ENCODE measurements at regions not wholly inside any gene's neighbourhood (a gene's known extent, or its start where the extent isn't known, plus 50 kb on each side); places are given as distances from the start of the nearest gene placed in this dataset.

- H4K91ac ChIP-seq (ENCODE audit: low read length) = no peak overlapping the region
- WGBS = 56% methylated on average over 8 of the region's 9 CpGs
- H3K4me1 ChIP-seq (ENCODE audit: control insufficient read depth, insufficient read depth, low read depth, low read length) = peaks cover 4% of the 10 kb centered on the region
- no peak overlapping the region for H2AK5ac ChIP-seq (ENCODE audit: low read length, severe bottlenecking)
- H2AFZ ChIP-seq (ENCODE audit: low read depth, low read length) = no peak overlapping the region
- no peak overlapping the region for H2BK5ac ChIP-seq (ENCODE audit: low read depth, low read length, poor library complexity, severe bottlenecking)
- H3K4me2 ChIP-seq (ENCODE audit: low read length, poor library complexity, severe bottlenecking) = no peak overlapping the region
- no peak overlapping the region for H3K23ac ChIP-seq (ENCODE audit: low read length in 2 of 2)
- no peak overlapping the region for H3K9ac ChIP-seq (ENCODE audit: low read length)
- no peak overlapping the region for H3K14ac ChIP-seq (ENCODE audit: low read length in 2 of 2)
- H3K4ac ChIP-seq (ENCODE audit: low read depth in 1 of 2, low read length in 2 of 2) = no peak overlapping the region
- no peak overlapping the region for H2BK15ac ChIP-seq (ENCODE audit: low read depth, poor library complexity, severe bottlenecking)
- no peaks in the 10 kb centered on the region for H3K79me1 ChIP-seq (replicated peaks; ENCODE audit: low read length, poor library complexity, severe bottlenecking)
- H3K9me3 ChIP-seq (ENCODE audit: control insufficient read depth, low read length) = no peaks in the 10 kb centered on the region
- no peak overlapping the region for H3K18ac ChIP-seq (ENCODE audit: low read depth in 1 of 2, low read length in 2 of 2)
- H2BK120ac ChIP-seq (ENCODE audit: low read depth, low read length) = no peak overlapping the region
- H3K4me3 ChIP-seq (ENCODE audit: insufficient read depth in 1 of 2, low read depth in 1 of 2, low read length in 2 of 2) = no peak overlapping the region
- H3K36me3 ChIP-seq (ENCODE audit: control insufficient read depth in 1 of 2, insufficient read depth in 2 of 2, low read depth in 1 of 2, low read length in 2 of 2) = no peaks in the 10 kb centered on the region
- peaks cover 0 to 6% of the 10 kb centered on the region in 2 experiments for H3K27me3 ChIP-seq (ENCODE audit: control insufficient read depth in 1 of 2, insufficient read depth in 1 of 2, low read length in 2 of 2)
- no peak overlapping the region for H2BK12ac ChIP-seq (ENCODE audit: low read length in 2 of 2)
- H3K27ac ChIP-seq (ENCODE audit: low read length, poor library complexity, severe bottlenecking) = no peak overlapping the region
- no peak for DNase-seq
- no peak overlapping the region for H4K8ac ChIP-seq (ENCODE audit: low read length)
These were observed 407.0 kb upstream of the RGMA start for GRCh38 chr15:93495799-93496637.

GRCh38 chr15:93493172-93493571 lies 404.2 kb upstream of the RGMA start:
- H4K91ac ChIP-seq (ENCODE audit: low read length) = no peak overlapping the region
- H3K79me1 ChIP-seq (replicated peaks; ENCODE audit: low read length, poor library complexity, severe bottlenecking) = no peaks in the 10 kb centered on the region
- H3K14ac ChIP-seq (ENCODE audit: low read length in 2 of 2) = no peak overlapping the region
- no peak overlapping the region for H4K8ac ChIP-seq (ENCODE audit: low read length)
- H3K27me3 ChIP-seq (ENCODE audit: control insufficient read depth in 1 of 2, insufficient read depth in 1 of 2, low read length in 2 of 2) = peaks cover 0 to 13% of the 10 kb centered on the region in 2 experiments
- H3K4me3 ChIP-seq (ENCODE audit: insufficient read depth in 1 of 2, low read depth in 1 of 2, low read length in 2 of 2) = no peak overlapping the region
- no peak overlapping the region for H3K18ac ChIP-seq (ENCODE audit: low read depth in 1 of 2, low read length in 2 of 2)
- no peak overlapping the region for H2BK12ac ChIP-seq (ENCODE audit: low read length in 2 of 2)
- no peak overlapping the region for H2BK15ac ChIP-seq (ENCODE audit: low read depth, poor library complexity, severe bottlenecking)
- 74% methylated on average over 4 of the region's 4 CpGs for WGBS
- H3K9me3 ChIP-seq (ENCODE audit: control insufficient read depth, low read length) = no peaks in the 10 kb centered on the region
- H2AFZ ChIP-seq (ENCODE audit: low read depth, low read length) = no peak overlapping the region
- no peaks in the 10 kb centered on the region for H3K36me3 ChIP-seq (ENCODE audit: control insufficient read depth in 1 of 2, insufficient read depth in 2 of 2, low read depth in 1 of 2, low read length in 2 of 2)
- DNase-seq = no peak
- no peak overlapping the region for H3K4ac ChIP-seq (ENCODE audit: low read depth in 1 of 2, low read length in 2 of 2)
- no peak overlapping the region for H3K9ac ChIP-seq (ENCODE audit: low read length)
- H3K23ac ChIP-seq (ENCODE audit: low read length in 2 of 2) = no peak overlapping the region
- H2BK5ac ChIP-seq (ENCODE audit: low read depth, low read length, poor library complexity, severe bottlenecking) = no peak overlapping the region
- H3K4me1 ChIP-seq (ENCODE audit: control insufficient read depth, insufficient read depth, low read depth, low read length) = peaks cover 1% of the 10 kb centered on the region
- H2BK120ac ChIP-seq (ENCODE audit: low read depth, low read length) = no peak overlapping the region
- H3K27ac ChIP-seq (ENCODE audit: low read length, poor library complexity, severe bottlenecking) = no peak overlapping the region
- H2AK5ac ChIP-seq (ENCODE audit: low read length, severe bottlenecking) = no peak overlapping the region
- no peak overlapping the region for H3K4me2 ChIP-seq (ENCODE audit: low read length, poor library complexity, severe bottlenecking)

GRCh38 chr15:93491291-93491690 lies 402.3 kb upstream of the RGMA start:
- Histone ChIP-seq H2BK12ac (ENCODE audit: low read length in 2 of 2) (no peak overlapping the region), H4K8ac (ENCODE audit: low read length) (no peak overlapping the region), H3K23ac (ENCODE audit: low read length in 2 of 2) (no peak overlapping the region), H3K79me1 (replicated peaks; ENCODE audit: low read length, poor library complexity, severe bottlenecking) (no peaks in the 10 kb centered on the region), H3K9ac (ENCODE audit: low read length) (no peak overlapping the region), H2AFZ (ENCODE audit: low read depth, low read length) (no peak overlapping the region), H4K91ac (ENCODE audit: low read length) (no peak overlapping the region), H3K4ac (ENCODE audit: low read depth in 1 of 2, low read length in 2 of 2) (no peak overlapping the region), H3K27me3 (ENCODE audit: control insufficient read depth in 1 of 2, insufficient read depth in 1 of 2, low read length in 2 of 2) (peaks cover 0 to 11% of the 10 kb centered on the region in 2 experiments), H3K4me1 (ENCODE audit: control insufficient read depth, insufficient read depth, low read depth, low read length) (no peaks in the 10 kb centered on the region), H2BK5ac (ENCODE audit: low read depth, low read length, poor library complexity, severe bottlenecking) (no peak overlapping the region), H2AK5ac (ENCODE audit: low read length, severe bottlenecking) (no peak overlapping the region), H3K9me3 (ENCODE audit: control insufficient read depth, low read length) (no peaks in the 10 kb centered on the region), H3K27ac (ENCODE audit: low read length, poor library complexity, severe bottlenecking) (no peak overlapping the region), H3K18ac (ENCODE audit: low read depth in 1 of 2, low read length in 2 of 2) (no peak overlapping the region), H3K4me2 (ENCODE audit: low read length, poor library complexity, severe bottlenecking) (no peak overlapping the region), H3K36me3 (ENCODE audit: control insufficient read depth in 1 of 2, insufficient read depth in 2 of 2, low read depth in 1 of 2, low read length in 2 of 2) (no peaks in the 10 kb centered on the region), H2BK120ac (ENCODE audit: low read depth, low read length) (no peak overlapping the region), H3K14ac (ENCODE audit: low read length in 2 of 2) (no peak overlapping the region), H2BK15ac (ENCODE audit: low read depth, poor library complexity, severe bottlenecking) (no peak overlapping the region), H3K4me3 (ENCODE audit: insufficient read depth in 1 of 2, low read depth in 1 of 2, low read length in 2 of 2) (no peak overlapping the region)
- 74% methylated on average over 8 of the region's 8 CpGs for WGBS
- DNase-seq = no peak

GRCh38 chr15:93488296-93488713 lies 399.3 kb upstream of the RGMA start:
- Histone ChIP-seq H3K4ac (ENCODE audit: low read depth in 1 of 2, low read length in 2 of 2) (no peak overlapping the region), H2AK5ac (ENCODE audit: low read length, severe bottlenecking) (no peak overlapping the region), H3K27ac (ENCODE audit: low read length, poor library complexity, severe bottlenecking) (no peak overlapping the region), H3K4me2 (ENCODE audit: low read length, poor library complexity, severe bottlenecking) (no peak overlapping the region), H2AFZ (ENCODE audit: low read depth, low read length) (no peak overlapping the region), H2BK12ac (ENCODE audit: low read length in 2 of 2) (no peak overlapping the region), H2BK5ac (ENCODE audit: low read depth, low read length, poor library complexity, severe bottlenecking) (no peak overlapping the region), H4K91ac (ENCODE audit: low read length) (no peak overlapping the region), H3K23ac (ENCODE audit: low read length in 2 of 2) (no peak overlapping the region), H3K36me3 (ENCODE audit: control insufficient read depth in 1 of 2, insufficient read depth in 2 of 2, low read depth in 1 of 2, low read length in 2 of 2) (no peaks in the 10 kb centered on the region), H3K4me3 (ENCODE audit: insufficient read depth in 1 of 2, low read depth in 1 of 2, low read length in 2 of 2) (no peak overlapping the region), H3K9me3 (ENCODE audit: control insufficient read depth, low read length) (no peaks in the 10 kb centered on the region), H3K27me3 (ENCODE audit: control insufficient read depth in 1 of 2, insufficient read depth in 1 of 2, low read length in 2 of 2) (peaks cover 0 to 24% of the 10 kb centered on the region in 2 experiments), H3K14ac (ENCODE audit: low read length in 2 of 2) (no peak overlapping the region), H3K18ac (ENCODE audit: low read depth in 1 of 2, low read length in 2 of 2) (no peak overlapping the region), H2BK15ac (ENCODE audit: low read depth, poor library complexity, severe bottlenecking) (no peak overlapping the region), H3K4me1 (ENCODE audit: control insufficient read depth, insufficient read depth, low read depth, low read length) (no peaks in the 10 kb centered on the region), H4K8ac (ENCODE audit: low read length) (no peak overlapping the region), H3K9ac (ENCODE audit: low read length) (no peak overlapping the region), H2BK120ac (ENCODE audit: low read depth, low read length) (no peak overlapping the region), H3K79me1 (replicated peaks; ENCODE audit: low read length, poor library complexity, severe bottlenecking) (no peaks in the 10 kb centered on the region)
- DNase-seq = no peak
- WGBS = 69% methylated on average over 5 of the region's 5 CpGs
